Peyer's patch (tissue), 4 donors: ENCODE measurements at regions not wholly inside any gene's neighbourhood (a gene's known extent, or its start where the extent isn't known, plus 50 kb on each side); places are given as distances from the start of the nearest gene placed in this dataset.

Experiments used
- POLR2A ChIP-seq, 2 donors: fragments of 450-650 bp; IDR thresholded peaks; one replicate each; pipeline ENCODE4 v1.5.1; 2017; ENCODE audit warnings: antibody characterized with exemption in 2 of 2, mild to moderate bottlenecking in 2 of 2, moderate library complexity in 2 of 2
- TF ChIP-seq, protein P1 (sequence below), 6 experiments: fragments of 450-650 bp in 4 of 6; fragments of 200-600 bp in 2 of 6; sonication (generic) in 1 of 6; IDR thresholded peaks; one replicate each; pipeline ENCODE4 v1.5.1; 2017 to 2019; ENCODE audit warnings: antibody characterized with exemption in 6 of 6, mild to moderate bottlenecking in 3 of 6, moderate library complexity in 1 of 6

- TF ChIP-seq, protein P1, sequence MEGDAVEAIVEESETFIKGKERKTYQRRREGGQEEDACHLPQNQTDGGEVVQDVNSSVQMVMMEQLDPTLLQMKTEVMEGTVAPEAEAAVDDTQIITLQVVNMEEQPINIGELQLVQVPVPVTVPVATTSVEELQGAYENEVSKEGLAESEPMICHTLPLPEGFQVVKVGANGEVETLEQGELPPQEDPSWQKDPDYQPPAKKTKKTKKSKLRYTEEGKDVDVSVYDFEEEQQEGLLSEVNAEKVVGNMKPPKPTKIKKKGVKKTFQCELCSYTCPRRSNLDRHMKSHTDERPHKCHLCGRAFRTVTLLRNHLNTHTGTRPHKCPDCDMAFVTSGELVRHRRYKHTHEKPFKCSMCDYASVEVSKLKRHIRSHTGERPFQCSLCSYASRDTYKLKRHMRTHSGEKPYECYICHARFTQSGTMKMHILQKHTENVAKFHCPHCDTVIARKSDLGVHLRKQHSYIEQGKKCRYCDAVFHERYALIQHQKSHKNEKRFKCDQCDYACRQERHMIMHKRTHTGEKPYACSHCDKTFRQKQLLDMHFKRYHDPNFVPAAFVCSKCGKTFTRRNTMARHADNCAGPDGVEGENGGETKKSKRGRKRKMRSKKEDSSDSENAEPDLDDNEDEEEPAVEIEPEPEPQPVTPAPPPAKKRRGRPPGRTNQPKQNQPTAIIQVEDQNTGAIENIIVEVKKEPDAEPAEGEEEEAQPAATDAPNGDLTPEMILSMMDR (IDR thresholded peaks at IDR 0.05), result no peak
- TF ChIP-seq POLR2A (IDR thresholded peaks at IDR 0.05), result no peak
Measured at GRCh38 chr5:104241046-104241445, 678.5 kb upstream of the NUDT12 start.
